ENCODE measurements at regions not wholly inside any gene's neighbourhood (a gene's known extent, or its start where the extent isn't known, plus 50 kb on each side); places are given as distances from the start of the nearest gene placed in this dataset.

- no peak overlapping the region for H4K91ac ChIP-seq (ENCODE audit: low read depth, low read length, poor library complexity)
- peaks cover 0 to 3% of the 10 kb centered on the region in 2 donors for H3K9me3 ChIP-seq (replicated peaks in 1 of 2; ENCODE audit: control insufficient read depth in 2 of 2, insufficient read depth in 1 of 2, low read depth in 1 of 2, low read length in 2 of 2)
- no peak overlapping the region for H3K4me3 ChIP-seq (ENCODE audit: low read length in 2 of 2)
- no peak overlapping the region for H3K9ac ChIP-seq (ENCODE audit: low read depth, low read length, poor library complexity)
- no peak overlapping the region for H2AFZ ChIP-seq (ENCODE audit: low read length)
- DNase-seq (ENCODE audit: low spot score): no peak
- H3K27me3 ChIP-seq (ENCODE audit: control insufficient read depth in 3 of 3, insufficient read depth in 3 of 3, low read depth in 1 of 3, low read length in 3 of 3): no peaks in the 10 kb centered on the region
- peaks cover 0 to 3% of the 10 kb centered on the region in 2 donors for H3K4me1 ChIP-seq (ENCODE audit: control insufficient read depth in 2 of 2, insufficient read depth in 1 of 2, low read depth in 1 of 2, low read length in 2 of 2)
- no peak overlapping the region for H4K8ac ChIP-seq (ENCODE audit: low read depth, low read length)
- H2AK5ac ChIP-seq (ENCODE audit: low read depth, low read length): no peak overlapping the region
- H3K4me2 ChIP-seq (ENCODE audit: insufficient read depth, low read length, poor library complexity, severe bottlenecking): no peak overlapping the region
- no peaks in the 10 kb centered on the region for H3K36me3 ChIP-seq (replicated peaks in 1 of 2; ENCODE audit: control insufficient read depth in 2 of 2, insufficient read depth in 2 of 2, low read length in 2 of 2)
- H3K18ac ChIP-seq (ENCODE audit: low read length): no peak overlapping the region
- no peak overlapping the region for H3K14ac ChIP-seq (ENCODE audit: low read length)
- no peak overlapping the region for H3K27ac ChIP-seq (replicated peaks; ENCODE audit: low read length)
- H2BK15ac ChIP-seq (ENCODE audit: low read length): no peak overlapping the region
- no peaks in the 10 kb centered on the region for H3K79me1 ChIP-seq (ENCODE audit: low read depth, low read length)
- no peak overlapping the region for H3K4ac ChIP-seq (ENCODE audit: low read length)
- no peak overlapping the region for H3K23ac ChIP-seq (ENCODE audit: low read depth, low read length, poor library complexity)
- no peak overlapping the region for H2BK120ac ChIP-seq (ENCODE audit: low read depth, low read length)
- H2BK5ac ChIP-seq (ENCODE audit: low read length): no peak overlapping the region
- no CpG with 5 or more reads among the region's 3 CpGs for WGBS, 2 donors (ENCODE audit: extremely low coverage in 2 of 2, insufficient read length in 2 of 2, insufficient replicate concordance in 1 of 2)
- no peak overlapping the region for H2BK12ac ChIP-seq (ENCODE audit: low read length)
Observed at GRCh38 chr2:12817870-12818269, 101.1 kb downstream of the TRIB2 start.

- Histone ChIP-seq H3K14ac (ENCODE audit: low read length) (no peak overlapping the region), H3K79me1 (ENCODE audit: low read depth, low read length) (no peaks in the 10 kb centered on the region), H3K27me3 (ENCODE audit: control insufficient read depth in 3 of 3, insufficient read depth in 3 of 3, low read depth in 1 of 3, low read length in 3 of 3) (no peaks in the 10 kb centered on the region), H3K4me2 (ENCODE audit: insufficient read depth, low read length, poor library complexity, severe bottlenecking) (no peak overlapping the region), H3K4me1 (ENCODE audit: control insufficient read depth in 2 of 2, insufficient read depth in 1 of 2, low read depth in 1 of 2, low read length in 2 of 2) (peaks cover 3 to 4% of the 10 kb centered on the region in 2 donors), H3K18ac (ENCODE audit: low read length) (no peak overlapping the region), H3K4me3 (ENCODE audit: low read length in 2 of 2) (no peak overlapping the region), H3K23ac (ENCODE audit: low read depth, low read length, poor library complexity) (no peak overlapping the region), H2BK15ac (ENCODE audit: low read length) (no peak overlapping the region), H2BK12ac (ENCODE audit: low read length) (no peak overlapping the region), H3K4ac (ENCODE audit: low read length) (no peak overlapping the region), H3K36me3 (replicated peaks in 1 of 2; ENCODE audit: control insufficient read depth in 2 of 2, insufficient read depth in 2 of 2, low read length in 2 of 2) (no peaks in the 10 kb centered on the region), H2AFZ (ENCODE audit: low read length) (peak overlapping the region; percentile 16), H3K27ac (replicated peaks; ENCODE audit: low read length) (no peak overlapping the region), H4K8ac (ENCODE audit: low read depth, low read length) (no peak overlapping the region), H2BK5ac (ENCODE audit: low read length) (no peak overlapping the region), H3K9ac (ENCODE audit: low read depth, low read length, poor library complexity) (no peak overlapping the region), H2BK120ac (ENCODE audit: low read depth, low read length) (no peak overlapping the region), H3K9me3 (replicated peaks in 1 of 2; ENCODE audit: control insufficient read depth in 2 of 2, insufficient read depth in 1 of 2, low read depth in 1 of 2, low read length in 2 of 2) (peaks cover 0 to 3% of the 10 kb centered on the region in 2 donors), H2AK5ac (ENCODE audit: low read depth, low read length) (no peak overlapping the region), H4K91ac (ENCODE audit: low read depth, low read length, poor library complexity) (no peak overlapping the region)
- no peak for DNase-seq (ENCODE audit: low spot score)
- no CpG with 5 or more reads among the region's 11 CpGs for WGBS, 2 donors (ENCODE audit: extremely low coverage in 2 of 2, insufficient read length in 2 of 2, insufficient replicate concordance in 1 of 2)
Observed at GRCh38 chr2:12818416-12819102, 101.8 kb downstream of the TRIB2 start.

- no peak overlapping the region for H2BK120ac ChIP-seq (ENCODE audit: low read depth, low read length)
- H3K23ac ChIP-seq (ENCODE audit: low read depth, low read length, poor library complexity): no peak overlapping the region
- H3K9me3 ChIP-seq (replicated peaks in 1 of 2; ENCODE audit: control insufficient read depth in 2 of 2, insufficient read depth in 1 of 2, low read depth in 1 of 2, low read length in 2 of 2): peaks cover 0 to 3% of the 10 kb centered on the region in 2 donors
- no peaks in the 10 kb centered on the region for H3K36me3 ChIP-seq (replicated peaks in 1 of 2; ENCODE audit: control insufficient read depth in 2 of 2, insufficient read depth in 2 of 2, low read length in 2 of 2)
- no peak overlapping the region for H2BK5ac ChIP-seq (ENCODE audit: low read length)
- no peak overlapping the region for H2BK12ac ChIP-seq (ENCODE audit: low read length)
- H3K4me2 ChIP-seq (ENCODE audit: insufficient read depth, low read length, poor library complexity, severe bottlenecking): no peak overlapping the region
- no peak overlapping the region for H3K18ac ChIP-seq (ENCODE audit: low read length)
- no peak overlapping the region for H4K91ac ChIP-seq (ENCODE audit: low read depth, low read length, poor library complexity)
- WGBS, 2 donors (ENCODE audit: extremely low coverage in 2 of 2, insufficient read length in 2 of 2, insufficient replicate concordance in 1 of 2): no CpG with 5 or more reads among the region's 3 CpGs
- no peak overlapping the region for H4K8ac ChIP-seq (ENCODE audit: low read depth, low read length)
- no peaks in the 10 kb centered on the region for H3K27me3 ChIP-seq (ENCODE audit: control insufficient read depth in 3 of 3, insufficient read depth in 3 of 3, low read depth in 1 of 3, low read length in 3 of 3)
- DNase-seq (ENCODE audit: low spot score): no peak
- peaks cover 3 to 8% of the 10 kb centered on the region in 2 donors for H3K4me1 ChIP-seq (ENCODE audit: control insufficient read depth in 2 of 2, insufficient read depth in 1 of 2, low read depth in 1 of 2, low read length in 2 of 2)
- no peak overlapping the region for H2AK5ac ChIP-seq (ENCODE audit: low read depth, low read length)
- no peaks in the 10 kb centered on the region for H3K79me1 ChIP-seq (ENCODE audit: low read depth, low read length)
- no peak overlapping the region for H3K14ac ChIP-seq (ENCODE audit: low read length)
- peak overlapping the region; percentile 16 for H2AFZ ChIP-seq (ENCODE audit: low read length)
- H3K9ac ChIP-seq (ENCODE audit: low read depth, low read length, poor library complexity): no peak overlapping the region
- H3K27ac ChIP-seq (replicated peaks; ENCODE audit: low read length): no peak overlapping the region
- no peak overlapping the region for H3K4ac ChIP-seq (ENCODE audit: low read length)
- H2BK15ac ChIP-seq (ENCODE audit: low read length): no peak overlapping the region
- H3K4me3 ChIP-seq (ENCODE audit: low read length in 2 of 2): no peak overlapping the region
Observed at GRCh38 chr2:12819103-12819475, 102.4 kb downstream of the TRIB2 start.

- no peak overlapping the region for H2AFZ ChIP-seq (ENCODE audit: low read length)
- no peak overlapping the region for H2AK5ac ChIP-seq (ENCODE audit: low read depth, low read length)
- H2BK15ac ChIP-seq (ENCODE audit: low read length): no peak overlapping the region
- no peak overlapping the region for H3K9ac ChIP-seq (ENCODE audit: low read depth, low read length, poor library complexity)
- no peak overlapping the region for H2BK120ac ChIP-seq (ENCODE audit: low read depth, low read length)
- no peak overlapping the region for H3K4me3 ChIP-seq (ENCODE audit: low read length in 2 of 2)
- H2BK5ac ChIP-seq (ENCODE audit: low read length): no peak overlapping the region
- H2BK12ac ChIP-seq (ENCODE audit: low read length): no peak overlapping the region
- no peak overlapping the region for H3K23ac ChIP-seq (ENCODE audit: low read depth, low read length, poor library complexity)
- H3K4ac ChIP-seq (ENCODE audit: low read length): no peak overlapping the region
- H3K27ac ChIP-seq (replicated peaks; ENCODE audit: low read length): no peak overlapping the region
- no peak for DNase-seq (ENCODE audit: low spot score)
- H3K14ac ChIP-seq (ENCODE audit: low read length): no peak overlapping the region
- no peak overlapping the region for H3K18ac ChIP-seq (ENCODE audit: low read length)
- no peaks in the 10 kb centered on the region for H3K36me3 ChIP-seq (replicated peaks in 1 of 2; ENCODE audit: control insufficient read depth in 2 of 2, insufficient read depth in 2 of 2, low read length in 2 of 2)
- H3K4me1 ChIP-seq (ENCODE audit: control insufficient read depth in 2 of 2, insufficient read depth in 1 of 2, low read depth in 1 of 2, low read length in 2 of 2): peaks cover 5 to 14% of the 10 kb centered on the region in 2 donors
- no peak overlapping the region for H4K8ac ChIP-seq (ENCODE audit: low read depth, low read length)
- no peaks in the 10 kb centered on the region for H3K79me1 ChIP-seq (ENCODE audit: low read depth, low read length)
- no peak overlapping the region for H4K91ac ChIP-seq (ENCODE audit: low read depth, low read length, poor library complexity)
- H3K27me3 ChIP-seq (ENCODE audit: control insufficient read depth in 3 of 3, insufficient read depth in 3 of 3, low read depth in 1 of 3, low read length in 3 of 3): no peaks in the 10 kb centered on the region
- WGBS, 2 donors (ENCODE audit: extremely low coverage in 2 of 2, insufficient read length in 2 of 2, insufficient replicate concordance in 1 of 2): no CpG with 5 or more reads among the region's 3 CpGs
- H3K9me3 ChIP-seq (replicated peaks in 1 of 2; ENCODE audit: control insufficient read depth in 2 of 2, insufficient read depth in 1 of 2, low read depth in 1 of 2, low read length in 2 of 2): peaks cover 0 to 3% of the 10 kb centered on the region in 2 donors
- H3K4me2 ChIP-seq (ENCODE audit: insufficient read depth, low read length, poor library complexity, severe bottlenecking): no peak overlapping the region
Observed at GRCh38 chr2:12819721-12820120, 103.0 kb downstream of the TRIB2 start.

All from neuronal stem cell (in vitro differentiated cells).